C4-2B (cell line): ENCODE measurements at regions not wholly inside any gene's neighbourhood (a gene's known extent, or its start where the extent isn't known, plus 50 kb on each side); places are given as distances from the start of the nearest gene placed in this dataset.
"Not testable (repeated sequence)": the region's sequence is repeated elsewhere in the genome, so short reads cannot be mapped to it uniquely, and the experiment has no call there.

ENCODE experiments used
- ZFX ChIP-seq: fragments of 450-650 bp; IDR thresholded peaks from 2 replicates; pipeline ENCODE4 v1.6.1; 2017
- TF ChIP-seq, protein P1 (sequence below): fragments of 450-650 bp; conservative IDR thresholded peaks from 2 replicates; pipeline ENCODE4 v1.5.1; 2017; ENCODE audit warnings: mild to moderate bottlenecking

- TF ChIP-seq, protein P1, sequence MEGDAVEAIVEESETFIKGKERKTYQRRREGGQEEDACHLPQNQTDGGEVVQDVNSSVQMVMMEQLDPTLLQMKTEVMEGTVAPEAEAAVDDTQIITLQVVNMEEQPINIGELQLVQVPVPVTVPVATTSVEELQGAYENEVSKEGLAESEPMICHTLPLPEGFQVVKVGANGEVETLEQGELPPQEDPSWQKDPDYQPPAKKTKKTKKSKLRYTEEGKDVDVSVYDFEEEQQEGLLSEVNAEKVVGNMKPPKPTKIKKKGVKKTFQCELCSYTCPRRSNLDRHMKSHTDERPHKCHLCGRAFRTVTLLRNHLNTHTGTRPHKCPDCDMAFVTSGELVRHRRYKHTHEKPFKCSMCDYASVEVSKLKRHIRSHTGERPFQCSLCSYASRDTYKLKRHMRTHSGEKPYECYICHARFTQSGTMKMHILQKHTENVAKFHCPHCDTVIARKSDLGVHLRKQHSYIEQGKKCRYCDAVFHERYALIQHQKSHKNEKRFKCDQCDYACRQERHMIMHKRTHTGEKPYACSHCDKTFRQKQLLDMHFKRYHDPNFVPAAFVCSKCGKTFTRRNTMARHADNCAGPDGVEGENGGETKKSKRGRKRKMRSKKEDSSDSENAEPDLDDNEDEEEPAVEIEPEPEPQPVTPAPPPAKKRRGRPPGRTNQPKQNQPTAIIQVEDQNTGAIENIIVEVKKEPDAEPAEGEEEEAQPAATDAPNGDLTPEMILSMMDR: not testable (repeated sequence)
- TF ChIP-seq ZFX: not testable (repeated sequence)
Observed at GRCh38 chr5:34296759-34297158, 253.7 kb upstream of the C1QTNF3 start.
